ENCODE measurements at regions not wholly inside any gene's neighbourhood (a gene's known extent, or its start where the extent isn't known, plus 50 kb on each side); places are given as distances from the start of the nearest gene placed in this dataset.

DNA sequence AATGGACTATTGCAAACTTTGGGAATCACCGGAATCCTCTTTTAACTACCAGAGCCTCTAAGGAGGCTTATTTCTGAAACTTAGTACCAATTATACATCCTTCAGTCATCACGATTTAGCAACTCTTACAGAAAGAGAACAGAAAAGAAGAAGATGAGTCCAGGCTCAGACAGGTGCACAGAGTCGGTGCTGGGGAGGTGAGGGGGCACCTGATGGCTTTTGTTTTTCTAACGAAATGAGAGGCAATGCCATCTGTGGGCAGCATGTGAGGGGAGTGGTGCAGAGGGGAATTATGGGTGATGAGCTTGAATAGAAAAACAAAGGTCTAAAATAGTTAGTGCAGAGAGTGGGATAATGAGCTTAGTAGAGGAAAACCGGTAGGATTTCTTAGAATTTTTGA, 522.6 kb downstream of the CMPK2 start:
- Histone ChIP-seq H3K9me3 (ENCODE audit: insufficient read depth in 2 of 2, low read depth in 1 of 2, low read length in 1 of 2) (no peaks in the 10 kb centered on the region), H4K8ac (ENCODE audit: extremely low read depth, insufficient read depth, low read length) (no peak overlapping the region), H3K79me2 (ENCODE audit: control insufficient read depth in 1 of 2, insufficient read depth in 2 of 2, low read length in 2 of 2) (no peaks in the 10 kb centered on the region), H4K91ac (replicated peaks; ENCODE audit: insufficient read length, low read length) (no peak overlapping the region), H3K23me2 (ENCODE audit: low read depth, low read length) (no peaks in the 10 kb centered on the region), H3K4ac (replicated peaks; ENCODE audit: insufficient read length, low read depth, low read length) (no peak overlapping the region), H3K4me3 (ENCODE audit: extremely low read depth in 1 of 4, insufficient read depth in 2 of 4, low read depth in 3 of 4, low read length in 4 of 4) (no peak overlapping the region), H3K14ac (ENCODE audit: insufficient read length) (no peak overlapping the region), H2BK12ac (ENCODE audit: low read depth, low read length) (no peak overlapping the region), H3K56ac (replicated peaks; ENCODE audit: insufficient read length, low read depth, low read length) (no peak overlapping the region), H4K20me1 (replicated peaks in 1 of 2; ENCODE audit: control insufficient read depth in 1 of 2, insufficient read depth in 2 of 2, low read length in 2 of 2) (no peaks in the 10 kb centered on the region), H3K23ac (ENCODE audit: insufficient read length) (no peak overlapping the region), H3K4me2 (ENCODE audit: insufficient read depth in 1 of 2, low read depth in 2 of 2, low read length in 2 of 2) (no peak overlapping the region), H4K5ac (ENCODE audit: insufficient read length, low read depth, low read length) (no peak overlapping the region), H2AFZ (ENCODE audit: low read length) (no peak overlapping the region), H3K18ac (ENCODE audit: extremely low read depth, low read length) (no peak overlapping the region), H3K9ac (replicated peaks in 1 of 4; ENCODE audit: extremely low read depth in 1 of 4, low read depth in 3 of 4, low read length in 3 of 4) (no peak overlapping the region), H3K4me1 (replicated peaks in 1 of 4; ENCODE audit: control insufficient read depth in 3 of 4, insufficient read depth in 4 of 4, low read length in 3 of 4) (no peaks in the 10 kb centered on the region), H3K27ac (ENCODE audit: low read depth, low read length) (no peak overlapping the region), H2AK5ac (ENCODE audit: low read depth, low read length) (no peak overlapping the region), H3K79me1 (ENCODE audit: low read depth, low read length) (no peaks in the 10 kb centered on the region), H3K27me3 (replicated peaks in 1 of 4; ENCODE audit: control insufficient read depth in 3 of 4, extremely low read depth in 1 of 4, insufficient read depth in 3 of 4, low read length in 3 of 4) (no peaks in the 10 kb centered on the region), H3K36me3 (ENCODE audit: control insufficient read depth in 2 of 4, insufficient read depth in 4 of 4, low read length in 3 of 4) (no peaks in the 10 kb centered on the region), H2BK5ac (ENCODE audit: low read depth, low read length) (no peak overlapping the region), H2BK120ac (replicated peaks; ENCODE audit: low read depth, low read length) (no peak overlapping the region), H2BK20ac (ENCODE audit: low read length) (no peak overlapping the region), H2BK15ac (ENCODE audit: low read length) (no peak overlapping the region)
- CTCF ChIA-PET (ENCODE audit: partially characterized antibody), result interaction anchor here (2.4 kb wide), 1 partner anchor 10 kb away, joined by 13 read pairs; no protein-coding TSS in a partner anchor
- DNase-seq (ENCODE audit: low read depth in 1 of 2, low spot score in 2 of 2), result no peak
- POLR2A ChIA-PET (ENCODE audit: partially characterized antibody), result no interaction called here
- no peak for TF ChIP-seq GTF2F1 (IDR thresholded peaks at IDR 0.05; ENCODE audit: borderline replicate concordance, low read depth, low read length)
- WGBS, 2 experiments (ENCODE audit: extremely low coverage in 1 of 2, insufficient coverage in 1 of 2, insufficient read length in 1 of 2, insufficient replicate concordance in 2 of 2, low coverage in 1 of 2, low lambda C conversion rate in 2 of 2, missing lambda C conversion rate in 1 of 2), result 91% methylated on average over 5 of the region's 5 CpGs; no CpG with 5 or more reads in 1 of the 2 experiments
- FAIRE-seq, result no peak

All from H1 (cell line).